COLO668 (cell line): ENCODE measurements at regions not wholly inside any gene's neighbourhood (a gene's known extent, or its start where the extent isn't known, plus 50 kb on each side); places are given as distances from the start of the nearest gene placed in this dataset.
A peak's percentile ranks its signal among the peaks of the same experiment; 100 is the strongest.
"Not testable (repeated sequence)": the region's sequence is repeated elsewhere in the genome, so short reads cannot be mapped to it uniquely, and the experiment has no call there.

Experiments used
- DNase-seq: peaks from one replicate; lab custom pipeline; 2025; ENCODE audit not compliant: unreplicated experiment; lab: John Stamatoyannopoulos, UW

DNA sequence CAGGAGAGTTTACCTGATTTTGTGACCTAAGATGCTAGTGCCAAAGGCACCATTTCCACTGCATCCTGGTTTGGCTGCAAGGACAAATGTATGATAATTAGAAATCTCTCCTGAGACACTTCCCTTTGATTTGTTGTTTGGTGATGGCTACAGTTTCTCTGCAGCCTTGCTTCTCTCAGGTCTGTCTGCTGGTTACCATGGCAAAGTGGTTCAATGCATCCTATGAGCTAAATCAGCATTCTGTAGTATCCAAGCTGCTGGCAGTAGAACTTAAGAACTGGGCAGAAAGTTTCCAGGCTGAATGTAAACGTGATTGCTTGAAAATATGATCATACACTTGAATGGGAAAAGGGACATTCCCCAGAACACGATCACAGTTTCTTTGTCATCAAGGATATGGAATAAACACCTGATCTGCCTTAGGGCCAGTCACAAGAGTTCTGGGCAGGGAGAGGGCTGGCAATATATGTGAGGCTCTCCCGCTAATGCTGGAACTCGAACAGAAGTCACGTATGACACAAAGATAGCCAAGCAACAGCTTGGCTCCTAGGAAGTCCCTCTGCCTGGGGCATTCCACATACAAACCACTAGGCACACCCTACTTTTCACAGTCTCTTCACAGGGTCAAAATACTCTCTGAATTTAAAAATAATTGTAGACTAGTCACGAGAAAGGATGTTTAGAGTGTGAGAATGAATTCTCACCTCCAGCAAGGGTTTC, 138.1 kb upstream of the GRAMD2B start:
- DNase-seq = no peak

DNA sequence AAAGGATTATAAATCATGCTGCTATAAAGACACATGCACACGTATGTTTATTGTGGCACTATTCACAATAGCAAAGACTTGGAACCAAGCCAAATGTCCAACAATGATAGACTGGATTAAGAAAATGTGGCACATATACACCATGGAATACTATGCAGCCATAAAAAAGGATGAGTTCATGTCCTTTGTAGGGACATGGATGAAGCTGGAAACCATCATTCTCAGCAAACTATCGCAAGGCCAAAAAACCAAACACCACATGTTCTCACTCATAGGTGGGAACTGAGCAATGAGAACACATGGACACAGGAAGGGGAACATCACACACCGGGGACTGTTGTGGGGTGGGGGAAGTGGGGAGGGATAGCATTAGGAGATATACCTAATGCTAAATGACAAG, 127.1 kb upstream of the GRAMD2B start:
- DNase-seq = not testable (repeated sequence)

DNA sequence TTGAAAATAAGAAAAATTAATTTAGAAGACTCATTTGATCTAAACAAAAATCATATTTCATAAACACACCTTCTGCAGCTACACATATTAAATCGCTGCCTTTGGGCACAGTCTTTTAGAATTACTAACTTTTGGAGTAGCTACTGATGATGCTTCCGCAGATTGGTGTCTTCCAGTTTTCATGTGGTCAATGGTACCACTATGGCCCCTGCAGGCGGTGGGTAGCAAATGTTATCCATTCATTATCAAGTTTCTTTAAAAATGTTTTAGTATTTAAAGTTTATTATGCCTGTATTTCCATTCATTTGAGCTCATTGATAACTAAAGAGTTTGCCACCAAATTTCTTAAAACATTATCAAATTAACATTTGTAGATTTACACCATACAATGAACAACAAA, 122.9 kb upstream of the GRAMD2B start:
- DNase-seq = no peak

DNA sequence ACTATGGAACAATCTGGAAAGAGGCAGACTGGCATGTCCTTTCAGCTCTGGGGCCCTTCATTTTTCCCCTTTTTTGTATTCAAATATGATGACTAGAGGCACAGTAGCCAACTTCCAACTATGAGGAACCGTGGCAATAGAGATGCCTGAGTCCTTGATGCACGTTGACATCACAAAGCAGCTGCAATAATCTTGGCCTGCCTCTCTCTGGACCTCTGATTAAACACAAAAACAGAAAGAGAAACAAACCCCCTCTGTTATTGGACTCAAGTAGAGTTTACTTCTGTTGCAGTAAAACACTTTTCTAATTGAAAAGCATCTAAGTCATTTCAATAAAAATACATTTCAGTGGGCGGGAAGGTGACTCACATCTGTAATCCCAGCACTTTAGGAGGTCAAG, 122.2 kb upstream of the GRAMD2B start:
- no peak for DNase-seq

DNA sequence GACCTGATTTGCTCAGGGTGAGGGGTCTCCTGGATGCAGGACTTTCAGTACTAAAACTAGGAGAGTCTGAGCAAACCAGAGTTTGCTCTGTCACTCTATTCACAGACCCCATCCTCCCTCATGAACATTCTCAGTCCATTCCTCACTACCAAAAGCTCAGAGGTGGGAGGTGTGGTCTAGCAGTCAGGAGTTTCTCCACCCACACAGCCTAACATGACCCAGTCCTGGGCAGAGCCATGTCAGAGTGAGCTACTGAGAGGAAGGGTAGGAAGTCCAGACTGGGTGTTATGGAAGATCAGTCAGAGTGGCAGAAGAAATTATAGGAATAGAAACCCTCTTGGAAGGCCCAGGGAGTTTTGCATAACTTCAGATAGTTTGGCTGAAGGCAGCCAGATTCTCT, 113.3 kb upstream of the GRAMD2B start:
- DNase-seq = no peak

DNA sequence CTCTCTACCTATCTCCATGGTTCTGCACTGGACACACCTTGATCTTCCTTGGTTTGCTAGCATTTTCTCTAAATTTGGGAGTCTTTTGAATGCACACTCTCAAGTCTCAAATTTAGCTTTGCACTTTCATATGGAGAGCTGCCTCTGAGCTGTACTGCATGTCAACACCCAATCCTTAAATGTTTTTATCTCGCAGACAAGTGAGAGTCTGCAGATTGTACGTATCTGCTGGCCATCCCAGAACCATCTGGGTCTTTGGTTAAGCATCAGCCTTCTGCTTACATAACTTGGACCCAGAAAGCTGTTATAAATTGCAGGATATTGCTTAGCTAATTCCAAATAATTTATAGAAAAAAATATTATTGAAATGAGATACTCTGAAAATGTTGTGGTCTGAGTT, 111.4 kb upstream of the GRAMD2B start:
- no peak for DNase-seq

DNA sequence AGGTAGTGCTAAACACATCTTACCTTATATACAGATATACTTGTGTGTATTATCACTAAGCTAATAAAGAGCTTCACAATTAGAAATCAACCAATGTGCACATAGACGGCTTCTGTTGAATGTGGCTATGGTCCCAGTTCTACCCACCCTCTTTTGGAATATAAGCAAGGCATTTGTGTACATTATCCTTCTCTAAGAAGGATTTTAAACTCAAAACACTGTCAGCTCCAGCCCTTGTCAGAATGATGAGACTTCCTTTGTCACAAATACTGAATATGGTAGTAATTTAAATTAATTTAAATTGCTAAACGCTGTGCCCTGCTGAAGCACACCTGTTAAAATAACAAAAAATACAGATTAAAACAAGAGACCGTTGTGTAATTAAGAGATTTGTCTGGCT, 107.9 kb upstream of the GRAMD2B start:
- DNase-seq = no peak

DNA sequence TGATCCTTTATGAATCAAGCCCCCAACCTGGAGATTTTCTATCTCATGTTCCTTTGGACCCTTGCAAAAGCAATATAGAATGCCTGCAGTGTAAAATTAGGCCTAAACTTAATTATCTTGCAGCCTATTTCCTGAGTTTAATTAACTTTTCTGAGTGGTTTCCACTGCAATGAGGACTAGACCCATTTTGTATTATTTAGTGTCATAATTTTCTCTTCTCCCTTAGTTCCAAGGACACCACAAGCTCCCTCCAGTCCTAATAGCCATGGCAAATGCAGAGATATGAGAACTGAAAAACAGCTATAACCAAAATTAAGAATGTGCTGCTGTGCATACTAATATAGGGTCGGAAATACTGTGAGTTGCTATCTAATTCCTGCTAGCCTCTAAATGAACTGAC, 90.9 kb upstream of the GRAMD2B start:
- DNase-seq = no peak

DNA sequence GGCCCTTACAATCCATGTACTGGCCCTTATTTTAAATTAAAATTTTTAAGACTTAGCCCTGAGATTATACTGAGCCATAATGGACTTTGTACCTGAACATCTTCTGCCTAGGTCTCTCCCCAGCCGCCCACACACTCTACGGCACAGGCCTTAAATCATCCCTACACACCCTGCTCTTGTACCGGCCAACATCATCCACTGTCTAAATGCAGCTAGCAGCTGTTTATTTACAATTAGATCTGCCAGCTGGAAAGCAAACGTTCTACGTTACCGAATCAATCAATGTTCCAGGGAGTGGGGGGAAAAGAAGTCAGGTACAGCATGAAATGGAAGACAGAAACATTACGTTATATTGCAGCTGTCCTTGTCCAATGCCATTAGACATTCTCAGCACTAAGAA, 88.4 kb upstream of the GRAMD2B start:
- DNase-seq = peak; percentile 44

DNA sequence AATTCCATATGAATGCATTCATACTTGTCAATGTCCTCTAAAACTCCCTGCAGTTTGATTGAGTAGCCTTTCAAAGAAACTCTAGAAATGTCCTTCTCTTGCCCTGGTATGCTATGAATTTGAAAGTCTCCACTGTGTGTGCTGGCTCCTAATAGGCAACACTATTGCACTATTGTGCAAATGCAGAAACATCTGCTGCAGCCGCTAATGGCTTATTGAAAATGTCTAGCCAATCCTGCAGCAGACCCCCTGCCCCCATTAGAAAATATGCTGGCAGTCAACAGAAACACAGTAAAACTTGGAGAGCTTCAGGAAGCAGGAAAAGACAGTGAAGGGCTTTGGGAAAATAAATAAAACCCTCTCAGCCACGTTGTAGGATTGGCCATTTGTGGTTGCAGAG, 87.3 kb upstream of the GRAMD2B start:
- DNase-seq = no peak

DNA sequence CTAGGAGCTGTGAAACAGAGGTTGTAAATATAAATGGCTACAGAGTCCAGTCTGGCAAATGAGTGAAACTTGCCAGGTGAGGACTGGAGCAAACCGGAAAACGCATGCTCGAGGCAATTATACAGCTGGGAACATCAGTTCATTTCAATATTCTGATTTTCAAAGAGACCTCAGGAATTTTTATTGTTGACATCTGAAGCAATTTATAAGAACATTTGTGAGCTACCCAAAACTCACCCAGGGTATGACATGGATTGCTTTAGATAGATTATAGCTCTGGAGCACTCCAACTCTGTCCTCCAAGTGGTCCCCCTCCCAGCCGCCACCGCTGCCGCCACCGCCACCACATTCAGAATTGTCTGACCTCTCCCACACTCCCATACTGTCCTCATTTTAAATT, 84.6 kb upstream of the GRAMD2B start:
- DNase-seq = no peak

DNA sequence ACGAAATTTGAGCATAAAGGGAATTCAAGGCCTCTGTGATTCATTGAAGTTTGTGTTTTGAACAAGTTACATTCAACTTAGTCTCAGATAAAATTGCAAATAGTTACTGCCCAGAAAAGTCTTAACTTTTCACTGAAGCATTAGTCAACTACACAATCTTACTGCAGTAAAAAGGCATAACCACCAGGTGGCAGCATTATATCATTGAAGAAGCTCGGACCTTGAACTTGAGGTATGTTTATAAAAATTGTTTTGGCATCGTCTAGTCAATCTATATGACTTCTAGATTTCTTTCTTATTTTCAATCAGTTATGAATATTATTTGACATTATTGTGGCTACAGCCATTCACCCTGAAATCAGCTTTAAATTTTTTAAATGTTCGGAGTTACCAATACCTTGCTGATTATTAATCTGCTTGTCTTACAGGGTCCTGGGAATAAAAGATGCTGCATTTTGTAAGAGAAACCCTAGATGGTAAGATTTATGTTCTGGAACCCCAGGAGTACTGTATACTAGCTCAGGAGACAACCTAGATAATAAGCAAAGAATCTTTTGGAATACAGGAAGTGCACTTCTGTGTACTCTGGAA, 83.9 kb upstream of the GRAMD2B start:
- peak; percentile 22 for DNase-seq

DNA sequence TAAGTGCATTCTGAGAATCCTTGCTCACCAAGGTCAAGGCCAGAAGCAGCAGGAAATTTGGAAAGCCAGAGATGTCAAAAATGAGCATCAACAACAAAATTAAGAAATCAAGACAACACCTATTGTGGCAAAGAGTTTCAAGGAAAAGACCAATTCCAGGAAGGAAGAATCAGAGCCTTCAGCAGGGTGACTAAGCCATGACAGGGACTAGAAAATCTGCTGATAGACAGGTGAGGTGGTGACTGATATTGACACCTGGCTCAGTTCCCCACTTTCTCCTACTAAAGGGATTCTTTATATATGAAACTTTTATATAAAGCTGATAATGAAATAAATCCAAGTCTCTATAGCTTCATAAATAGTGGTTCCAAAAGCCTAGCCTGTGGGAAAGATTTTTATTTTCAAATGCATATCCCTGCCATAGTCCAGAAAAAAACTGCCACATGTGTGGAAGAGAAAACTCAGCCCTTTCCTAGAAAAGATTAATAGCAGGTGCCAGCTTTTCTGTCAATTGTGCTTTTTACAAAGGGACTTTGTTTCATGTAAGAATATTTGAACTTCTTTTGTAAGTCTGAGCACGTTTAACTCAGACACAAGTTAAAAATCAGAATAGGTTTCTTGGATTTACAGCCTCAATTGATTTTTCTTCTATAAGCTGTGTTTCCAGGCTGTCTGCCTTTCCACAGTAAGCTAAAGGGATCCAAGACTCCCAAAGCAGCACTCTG, 81.1 kb upstream of the GRAMD2B start:
- no peak for DNase-seq

DNA sequence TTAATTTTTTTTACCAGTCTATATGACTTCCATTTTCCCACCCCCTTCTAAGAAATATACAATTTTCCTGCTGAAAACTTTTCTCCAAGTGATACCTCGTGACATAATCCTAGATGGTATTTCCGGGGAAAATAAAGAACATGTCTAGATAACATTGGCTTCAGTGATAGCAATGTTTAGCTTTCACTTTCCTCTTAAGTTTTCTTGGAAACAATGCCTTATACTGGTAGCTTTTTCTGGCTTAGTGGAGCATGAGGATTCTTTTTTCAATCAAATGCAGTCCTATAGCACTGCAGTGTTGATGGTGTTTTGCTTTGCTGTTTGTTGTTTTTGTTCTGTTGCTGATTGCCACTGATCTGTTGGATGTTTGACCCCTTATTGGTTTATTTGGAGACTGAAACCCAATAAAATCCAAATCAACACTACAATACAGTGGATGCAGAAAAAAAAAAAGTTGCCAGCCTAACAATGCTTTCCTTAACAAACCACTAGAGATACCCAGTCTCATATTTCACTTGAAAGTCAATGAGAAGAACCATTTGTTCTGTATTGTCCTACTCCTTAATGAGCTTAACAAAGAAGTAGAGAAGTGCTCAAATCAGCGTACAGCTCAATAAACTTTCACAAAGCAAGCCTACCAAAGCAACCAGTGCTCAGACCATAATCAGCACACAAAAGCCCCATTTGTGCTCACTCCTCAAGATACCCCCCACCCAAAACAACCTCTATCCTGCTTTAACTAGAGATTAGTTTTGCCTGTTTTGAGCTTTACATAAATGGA, 74.2 kb upstream of the GRAMD2B start:
- no peak for DNase-seq

DNA sequence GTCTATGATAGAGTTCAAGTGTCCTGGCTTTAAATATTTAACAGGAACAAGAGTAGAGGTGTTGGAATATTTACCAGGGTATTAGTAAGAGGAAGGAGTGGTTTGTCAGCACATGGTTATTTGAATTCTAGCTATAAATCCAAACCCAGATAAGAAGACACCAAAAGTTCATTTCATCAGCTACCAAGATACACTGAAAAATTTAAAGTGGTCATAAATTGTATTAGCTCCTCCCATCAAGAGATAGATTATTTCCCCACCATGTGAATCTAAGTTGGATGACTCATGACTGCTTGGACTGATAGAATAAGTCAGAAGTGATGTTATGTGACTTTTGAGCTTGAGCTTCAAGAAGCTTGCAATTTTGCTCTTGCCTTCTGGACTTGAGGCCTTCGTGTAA, 72.1 kb upstream of the GRAMD2B start:
- no peak for DNase-seq

DNA sequence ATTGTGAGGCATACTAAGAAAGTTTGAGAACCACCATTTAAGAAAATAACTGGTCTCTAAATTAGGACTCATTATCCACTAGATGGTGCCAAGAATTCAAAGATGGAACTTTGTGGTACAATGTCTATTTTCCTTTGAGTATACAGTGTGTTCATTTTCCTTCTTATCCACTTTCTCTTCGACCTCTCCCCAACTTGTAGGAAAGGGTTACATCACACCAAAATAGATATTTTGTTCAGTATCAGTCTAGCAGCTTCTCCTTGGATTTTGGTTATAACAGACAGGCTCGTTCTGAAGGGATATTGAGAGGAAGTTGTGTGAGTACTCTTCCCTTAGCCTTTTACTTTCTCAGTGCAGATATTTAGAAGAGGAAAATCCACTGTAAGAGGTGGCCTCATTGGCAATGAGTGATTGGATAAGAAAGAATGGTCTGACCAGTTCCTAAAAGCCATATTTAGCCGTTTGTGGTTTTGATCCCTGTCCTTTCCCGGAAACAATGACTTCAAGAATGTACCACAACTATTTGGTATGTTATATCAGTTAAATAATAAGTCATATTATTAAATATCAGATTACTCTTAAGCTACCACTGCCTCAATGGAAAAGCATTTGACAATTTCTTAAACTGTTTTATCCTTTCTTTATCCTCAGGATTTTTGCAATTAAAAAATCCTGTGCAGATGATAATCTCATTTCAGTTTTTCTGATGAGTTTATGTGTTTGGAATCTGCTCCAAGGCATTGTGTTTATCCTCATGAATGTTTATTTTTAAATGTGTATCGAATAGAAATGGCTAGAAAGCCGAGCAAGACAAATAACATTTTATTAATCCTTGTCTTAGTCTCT, 69.0 kb upstream of the GRAMD2B start:
- no peak for DNase-seq

DNA sequence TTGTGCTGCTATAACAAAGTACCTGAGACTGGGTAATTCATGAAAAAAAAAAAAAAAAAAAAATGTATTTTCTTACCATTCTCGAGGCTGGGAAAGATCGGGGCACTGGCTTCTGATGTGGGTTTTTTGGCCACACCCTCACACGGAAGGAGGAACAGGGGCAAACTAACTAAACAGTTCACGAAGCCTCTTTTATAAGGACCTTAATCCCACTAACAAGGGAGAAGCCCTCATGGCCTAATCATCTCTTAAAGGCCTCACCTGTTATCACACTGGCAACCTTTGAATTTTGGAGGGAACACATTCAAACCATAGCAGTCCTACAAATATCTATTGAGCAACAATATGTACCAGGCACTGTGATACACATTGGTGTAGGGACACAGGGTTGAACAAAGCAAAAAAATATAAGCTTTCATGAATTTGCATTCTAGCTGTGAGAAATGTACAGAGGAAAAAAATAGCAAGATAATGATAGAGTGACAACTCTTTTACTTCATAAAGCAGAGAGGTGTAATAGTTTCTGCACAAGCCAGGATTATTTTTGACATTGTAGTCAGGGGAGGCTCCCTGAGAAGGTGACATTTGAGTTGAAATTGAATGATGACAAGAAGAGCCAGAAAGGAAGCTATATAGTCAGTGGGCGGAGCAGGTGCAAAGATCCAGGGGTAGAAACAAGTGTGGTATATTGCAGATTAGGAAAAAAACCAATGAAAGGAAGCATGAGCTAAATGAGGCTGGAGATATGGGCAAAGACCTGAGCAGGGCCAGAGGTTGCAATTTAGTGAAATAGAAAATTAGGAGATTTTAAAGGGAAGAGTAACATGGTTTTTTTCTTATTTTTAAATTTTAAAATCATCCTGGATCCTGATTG, 68.1 kb upstream of the GRAMD2B start:
- DNase-seq = no peak

DNA sequence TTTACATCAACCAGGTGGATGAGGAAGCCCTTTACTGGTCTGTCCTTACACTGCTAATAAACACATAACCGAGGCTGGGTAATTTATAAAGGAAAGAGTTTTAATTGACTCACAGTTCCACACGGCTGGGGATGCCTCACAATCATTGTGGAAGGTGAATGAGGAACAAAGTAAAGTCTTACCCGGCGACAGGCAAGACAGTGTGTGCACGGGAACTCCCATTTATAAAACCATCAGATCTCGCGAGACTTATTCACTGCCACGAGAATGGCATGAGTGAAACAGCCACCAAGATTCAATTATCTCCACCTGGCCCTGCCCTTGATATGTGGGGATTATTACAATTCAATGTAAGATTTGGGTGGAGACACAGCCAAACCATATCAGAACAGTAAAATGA, 67.3 kb upstream of the GRAMD2B start:
- no peak for DNase-seq

DNA sequence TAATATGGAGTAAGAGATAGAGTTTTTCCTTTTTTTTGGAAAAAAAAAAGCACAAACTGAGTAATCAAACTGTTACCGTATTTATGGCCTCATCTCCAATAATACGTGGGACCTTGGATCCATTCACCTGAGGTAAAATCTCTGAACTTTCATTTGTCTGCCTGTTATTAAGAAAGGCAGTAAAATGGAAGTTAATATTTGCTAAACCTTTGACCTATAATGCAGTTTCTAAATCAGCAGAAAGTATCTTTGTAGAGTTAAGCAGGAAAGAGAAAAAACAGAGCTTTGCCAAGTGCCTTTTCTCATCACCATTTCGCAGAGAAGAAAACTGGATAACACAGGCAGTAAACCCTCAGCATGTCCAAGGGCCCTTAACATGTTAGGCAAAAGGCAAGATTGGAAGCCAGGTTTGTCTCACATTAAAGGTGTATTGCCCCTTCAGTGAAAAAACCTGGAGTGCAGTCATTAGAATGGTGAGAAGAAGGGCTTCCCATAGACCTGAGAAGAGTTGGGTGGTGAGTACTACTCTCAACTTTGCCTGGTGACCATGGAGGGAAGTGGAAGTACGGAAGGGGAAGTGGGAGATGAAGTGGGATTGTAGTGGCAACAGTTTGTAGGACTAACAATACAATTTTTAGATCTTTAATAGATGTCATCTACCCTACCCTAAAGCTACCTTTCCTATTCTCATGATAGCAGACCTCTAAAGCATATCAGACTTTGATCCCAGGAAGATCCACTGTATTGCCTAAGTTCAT, 65.4 kb upstream of the GRAMD2B start:
- no peak for DNase-seq
